NCI-H446 treated with DMSO at 0.1 percent for 48 hours (cell line): ENCODE measurements at regions not wholly inside any gene's neighbourhood (a gene's known extent, or its start where the extent isn't known, plus 50 kb on each side); places are given as distances from the start of the nearest gene placed in this dataset.

ENCODE experiments used
- DNase-seq: peaks from one replicate; lab custom pipeline; 2025; lab: John Stamatoyannopoulos, UW

- no peak for DNase-seq
Observed at GRCh38 chr2:128437204-128437565, 118.5 kb upstream of the HS6ST1 start.

- DNase-seq: no peak
Observed at GRCh38 chr2:128438091-128438490, 119.4 kb upstream of the HS6ST1 start.

GRCh38 chr2:128438586-128438985, 119.9 kb upstream of the HS6ST1 start:
- DNase-seq: no peak

- no peak for DNase-seq
Observed at GRCh38 chr2:128439031-128439790, 120.5 kb upstream of the HS6ST1 start.

GRCh38 chr2:128439791-128440665, 121.4 kb upstream of the HS6ST1 start:
- no peak for DNase-seq

- no peak for DNase-seq
Observed at GRCh38 chr2:128440666-128441340, 122.1 kb upstream of the HS6ST1 start.

- no peak for DNase-seq
Observed at GRCh38 chr2:128441341-128442052, 122.8 kb upstream of the HS6ST1 start.

GRCh38 chr2:128442053-128442751, 123.5 kb upstream of the HS6ST1 start:
- no peak for DNase-seq

- DNase-seq: no peak
Observed at GRCh38 chr2:128442891-128443302, 124.2 kb upstream of the HS6ST1 start.

GRCh38 chr2:128444121-128444771, 125.6 kb upstream of the HS6ST1 start:
- DNase-seq: no peak

GRCh38 chr2:128444816-128445522, 126.3 kb upstream of the HS6ST1 start:
- no peak for DNase-seq

GRCh38 chr2:128445523-128445900, 126.8 kb upstream of the HS6ST1 start:
- no peak for DNase-seq

- no peak for DNase-seq
Observed at GRCh38 chr2:128446049-128446873, 127.6 kb upstream of the HS6ST1 start.

GRCh38 chr2:128446874-128447537, 128.3 kb upstream of the HS6ST1 start:
- DNase-seq: no peak

- no peak for DNase-seq
Observed at GRCh38 chr2:128447538-128447995, 128.9 kb upstream of the HS6ST1 start.

GRCh38 chr2:128448331-128449225, 129.9 kb upstream of the HS6ST1 start:
- DNase-seq: no peak

- DNase-seq: no peak
Observed at GRCh38 chr2:128449226-128450061, 130.8 kb upstream of the HS6ST1 start.
